H1 (cell line): ENCODE measurements at regions not wholly inside any gene's neighbourhood (a gene's known extent, or its start where the extent isn't known, plus 50 kb on each side); places are given as distances from the start of the nearest gene placed in this dataset.

Experiments
- CTCF ChIP-seq, 3 experiments: IDR thresholded peaks; 1 replicate in 2 of 3; 2 replicates in 1 of 3; pipeline versions ENCODE4 v1.5.1 to v1.6.1; 2011; ENCODE audit warnings: low read length in 3 of 3, mild to moderate bottlenecking in 3 of 3, inconsistent platforms in 2 of 3, low read depth in 1 of 3, moderate library complexity in 1 of 3; ENCODE audit not compliant: insufficient read depth in 1 of 3; ENCODE audit errors: control extremely low read depth in 1 of 3
- HDAC6 ChIP-seq: IDR thresholded peaks from one replicate; pipeline ENCODE4 v1.7.1; 2012; ENCODE audit warnings: low read depth, mild to moderate bottlenecking, inconsistent platforms, low read length, moderate library complexity
- NANOG ChIP-seq: IDR thresholded peaks from 2 replicates; pipeline ENCODE4 v1.6.1; 2011; ENCODE audit warnings: low read length, low read depth, mild to moderate bottlenecking, inconsistent platforms; ENCODE audit not compliant: insufficient read depth, poor library complexity, severe bottlenecking
- PHF8 ChIP-seq: fragments of 200-600 bp; sonication (generic); conservative IDR thresholded peaks from 2 replicates; pipeline ENCODE4 v1.7.1; 2012; ENCODE audit warnings: low read depth, mild to moderate bottlenecking, inconsistent platforms, low read length, moderate library complexity
- SP2 ChIP-seq: IDR thresholded peaks from 2 replicates; pipeline ENCODE4 v1.6.1; 2012; ENCODE audit warnings: mild to moderate bottlenecking, low read length, inconsistent platforms
- SP4 ChIP-seq: IDR thresholded peaks from 2 replicates; pipeline ENCODE4 v1.6.1; 2012; ENCODE audit warnings: low read length, inconsistent platforms
- SUZ12 ChIP-seq: fragments of 200-600 bp; sonication (generic); IDR thresholded peaks from 2 replicates; pipeline ENCODE4 v1.6.1; 2012; ENCODE audit warnings: mild to moderate bottlenecking, inconsistent platforms, low read length, moderate library complexity, mixed read lengths
- TAF7 ChIP-seq: optimal IDR thresholded peaks from 2 replicates; pipeline ENCODE3; 2011; ENCODE audit warnings: low read depth, mild to moderate bottlenecking, inconsistent platforms, low read length, moderate library complexity, borderline replicate concordance
- YY1 ChIP-seq: IDR thresholded peaks from 2 replicates; pipeline ENCODE4 v1.6.1; 2011; ENCODE audit warnings: low read depth, mild to moderate bottlenecking, low read length

DNA sequence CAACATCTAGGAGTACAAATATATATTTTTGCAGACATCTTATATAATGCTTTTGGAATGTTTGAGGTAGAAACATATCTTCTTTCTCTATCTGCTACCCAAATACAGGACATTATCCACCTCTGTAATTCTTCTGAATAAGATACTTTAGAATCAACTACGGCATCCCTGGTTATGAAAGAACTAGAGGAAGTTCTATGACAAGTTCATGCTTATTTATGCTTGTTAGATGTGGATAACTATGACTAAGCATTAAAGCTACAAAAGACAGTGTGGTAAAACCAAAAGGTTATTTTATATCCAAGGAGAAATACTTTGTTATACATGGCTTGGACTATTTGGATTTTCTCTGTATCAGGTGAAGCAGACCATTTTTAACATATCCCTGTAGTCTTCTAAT is 894.0 kb downstream of the KCNT2 start (continued):
- TF ChIP-seq SUZ12 (no peak), SP2 (no peak), CTCF (IDR thresholded peaks at IDR 0.05; ENCODE audit: control extremely low read depth in 1 of 3, insufficient read depth in 1 of 3, low read depth in 1 of 3, low read length in 3 of 3) (no peak), PHF8 (no peak), SP4 (no peak), NANOG (no peak), TAF7 (no peak), HDAC6 (no peak), YY1 (no peak)
